Osteocyte (in vitro differentiated cells): ENCODE measurements at regions not wholly inside any gene's neighbourhood (a gene's known extent, or its start where the extent isn't known, plus 50 kb on each side); places are given as distances from the start of the nearest gene placed in this dataset.

Source experiments
- DNase-seq: peaks from one replicate; pipeline ENCODE4 v3.0.0; 2021; ENCODE audit warnings: mixed read lengths; ENCODE audit not compliant: unreplicated experiment; ENCODE audit errors: extremely low spot score
- H3K27ac Mint-ChIP-seq: one replicate; pipeline ENCODE4 v1.8.0; 2021; ENCODE audit warnings: mild to moderate bottlenecking, mixed read lengths; ENCODE audit not compliant: unreplicated experiment
- H3K27me3 Mint-ChIP-seq: one replicate; pipeline ENCODE4 v1.8.0; 2021; ENCODE audit warnings: mixed read lengths; ENCODE audit not compliant: unreplicated experiment
- H3K36me3 Mint-ChIP-seq: one replicate; pipeline ENCODE4 v1.8.0; 2021; ENCODE audit warnings: mixed read lengths; ENCODE audit not compliant: unreplicated experiment
- H3K4me1 Mint-ChIP-seq: one replicate; pipeline ENCODE4 v1.8.0; 2021; ENCODE audit warnings: mixed read lengths; ENCODE audit not compliant: unreplicated experiment
- H3K4me3 Mint-ChIP-seq: one replicate; pipeline ENCODE4 v1.8.0; 2021; ENCODE audit warnings: mild to moderate bottlenecking, moderate library complexity, mixed read lengths; ENCODE audit not compliant: unreplicated experiment
- H3K9me3 Mint-ChIP-seq: one replicate; pipeline ENCODE4 v1.8.0; 2021; ENCODE audit warnings: mixed read lengths; ENCODE audit not compliant: unreplicated experiment
- TF ChIP-seq, protein P1 (sequence below): fragments of 200-600 bp; sonication (generic); IDR thresholded peaks from 2 replicates; pipeline ENCODE4 v1.5.0; 2021; ENCODE audit warnings: antibody characterized with exemption, mild to moderate bottlenecking, moderate library complexity

DNA sequence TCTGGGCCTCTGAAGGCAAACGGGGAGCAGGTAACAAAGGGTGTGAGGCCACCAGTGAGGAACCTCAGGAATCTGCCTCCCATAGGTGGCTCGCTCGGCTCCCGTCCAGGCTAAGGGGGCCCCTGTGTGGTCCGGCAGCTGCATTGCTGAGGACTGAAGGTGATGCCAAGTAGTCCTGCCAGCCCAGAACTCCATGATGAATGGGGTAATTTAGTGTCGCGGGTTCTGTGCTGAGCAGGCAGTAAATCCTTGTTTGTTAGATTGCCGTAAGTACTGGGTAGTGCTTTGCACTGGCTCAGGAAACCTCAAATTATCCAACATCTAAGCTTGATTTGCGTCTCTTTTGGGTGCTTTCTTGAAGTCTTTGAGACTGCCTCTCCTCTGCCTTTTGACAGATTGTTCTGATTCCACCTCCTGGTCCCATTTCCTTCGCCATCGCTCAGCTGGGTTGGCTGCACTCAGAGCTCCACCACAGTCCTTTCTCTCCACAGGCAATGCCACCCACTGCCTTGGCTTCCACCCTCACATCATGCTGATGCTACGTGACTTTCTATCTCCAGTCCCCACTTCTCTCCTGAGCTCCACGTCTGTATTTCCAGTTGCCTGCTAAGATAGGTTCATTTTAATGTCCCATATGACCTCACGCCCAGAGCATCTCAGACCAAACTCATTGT lies 392.0 kb downstream of the FUT8 start:
- H3K4me1 Mint-ChIP-seq, result no peaks in the 10 kb centered on the region
- H3K27me3 Mint-ChIP-seq, result no peaks in the 10 kb centered on the region
- DNase-seq, result no peak
- no peaks in the 10 kb centered on the region for H3K36me3 Mint-ChIP-seq
- TF ChIP-seq, protein P1, sequence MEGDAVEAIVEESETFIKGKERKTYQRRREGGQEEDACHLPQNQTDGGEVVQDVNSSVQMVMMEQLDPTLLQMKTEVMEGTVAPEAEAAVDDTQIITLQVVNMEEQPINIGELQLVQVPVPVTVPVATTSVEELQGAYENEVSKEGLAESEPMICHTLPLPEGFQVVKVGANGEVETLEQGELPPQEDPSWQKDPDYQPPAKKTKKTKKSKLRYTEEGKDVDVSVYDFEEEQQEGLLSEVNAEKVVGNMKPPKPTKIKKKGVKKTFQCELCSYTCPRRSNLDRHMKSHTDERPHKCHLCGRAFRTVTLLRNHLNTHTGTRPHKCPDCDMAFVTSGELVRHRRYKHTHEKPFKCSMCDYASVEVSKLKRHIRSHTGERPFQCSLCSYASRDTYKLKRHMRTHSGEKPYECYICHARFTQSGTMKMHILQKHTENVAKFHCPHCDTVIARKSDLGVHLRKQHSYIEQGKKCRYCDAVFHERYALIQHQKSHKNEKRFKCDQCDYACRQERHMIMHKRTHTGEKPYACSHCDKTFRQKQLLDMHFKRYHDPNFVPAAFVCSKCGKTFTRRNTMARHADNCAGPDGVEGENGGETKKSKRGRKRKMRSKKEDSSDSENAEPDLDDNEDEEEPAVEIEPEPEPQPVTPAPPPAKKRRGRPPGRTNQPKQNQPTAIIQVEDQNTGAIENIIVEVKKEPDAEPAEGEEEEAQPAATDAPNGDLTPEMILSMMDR, result no peak
- no peak overlapping the region for H3K27ac Mint-ChIP-seq
- H3K4me3 Mint-ChIP-seq, result no peak overlapping the region
- no peaks in the 10 kb centered on the region for H3K9me3 Mint-ChIP-seq

DNA sequence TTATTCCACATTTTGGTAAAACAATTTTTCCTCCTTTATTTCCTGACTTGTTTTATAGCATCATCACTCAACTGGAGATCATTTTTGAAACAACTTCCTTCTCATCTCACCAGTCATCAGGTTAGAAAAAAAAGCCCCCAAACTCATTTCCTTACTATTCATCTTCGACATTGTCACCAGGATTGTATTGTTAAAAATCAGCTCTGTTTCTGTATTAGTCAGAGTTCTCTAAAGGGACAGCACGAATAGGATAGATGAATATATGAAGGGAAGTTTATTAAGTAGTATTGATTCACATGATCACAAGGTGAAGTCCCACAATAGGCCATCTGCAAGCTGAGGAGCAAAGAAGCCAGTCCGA lies 392.6 kb downstream of the FUT8 start:
- no peaks in the 10 kb centered on the region for H3K27me3 Mint-ChIP-seq
- no peaks in the 10 kb centered on the region for H3K36me3 Mint-ChIP-seq

DNA sequence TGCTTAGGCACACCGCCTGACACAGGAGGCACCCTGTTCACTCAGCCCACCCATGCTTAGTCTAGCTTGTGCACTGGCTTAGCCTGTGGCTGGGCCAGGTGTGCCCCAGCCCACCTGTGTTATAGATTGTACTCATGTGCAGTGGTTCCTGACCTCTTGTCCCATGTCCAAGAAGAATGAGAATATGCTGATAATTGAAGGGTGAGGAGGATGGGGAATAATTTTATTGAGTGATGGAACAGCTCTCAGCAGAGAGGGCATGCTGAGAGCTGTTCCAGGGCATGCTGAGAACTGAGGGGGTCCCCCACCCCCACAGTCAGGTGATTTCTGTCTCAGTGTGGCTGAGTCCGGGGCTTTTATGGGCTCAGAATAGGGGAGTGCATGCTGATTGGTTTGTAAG lies 395.9 kb downstream of the FUT8 start:
- no peaks in the 10 kb centered on the region for H3K4me1 Mint-ChIP-seq
- H3K27me3 Mint-ChIP-seq, result peaks cover 5% of the 10 kb centered on the region
- no peaks in the 10 kb centered on the region for H3K9me3 Mint-ChIP-seq
- no peak for DNase-seq
- no peak overlapping the region for H3K27ac Mint-ChIP-seq
- no peaks in the 10 kb centered on the region for H3K36me3 Mint-ChIP-seq
- H3K4me3 Mint-ChIP-seq, result no peak overlapping the region
- TF ChIP-seq, protein P1, result no peak

More for the DNA sequence above, 392.6 kb downstream of the FUT8 start:
- Mint-ChIP-seq H3K9me3 (no peaks in the 10 kb centered on the region), H3K27ac (no peak overlapping the region), H3K4me1 (no peaks in the 10 kb centered on the region), H3K4me3 (no peak overlapping the region)
- TF ChIP-seq, protein P1, result no peak
- DNase-seq, result no peak

DNA sequence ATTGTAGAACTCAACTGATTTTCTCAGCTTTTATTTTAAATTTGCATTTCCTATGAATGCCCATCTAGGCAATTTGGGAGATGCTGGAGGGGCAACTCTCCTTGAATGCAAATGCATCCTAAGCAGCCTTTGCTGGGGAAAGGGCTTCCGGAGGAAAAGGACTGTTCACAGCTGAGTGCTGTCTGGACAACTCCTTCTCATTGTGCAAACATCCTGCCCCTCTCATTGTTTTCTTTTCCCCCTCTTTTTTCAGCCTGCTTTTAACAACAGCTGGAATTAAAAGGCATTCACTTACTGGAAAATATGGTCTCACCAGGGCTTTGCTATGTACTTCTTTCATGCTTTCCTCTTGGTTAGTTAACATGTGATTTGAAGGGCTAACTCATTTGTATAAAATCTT lies 397.8 kb downstream of the FUT8 start:
- H3K4me3 Mint-ChIP-seq, result no peak overlapping the region
- H3K36me3 Mint-ChIP-seq, result no peaks in the 10 kb centered on the region
- TF ChIP-seq, protein P1, result no peak
- no peak overlapping the region for H3K27ac Mint-ChIP-seq
- H3K4me1 Mint-ChIP-seq, result no peaks in the 10 kb centered on the region
- H3K27me3 Mint-ChIP-seq, result peaks cover 5% of the 10 kb centered on the region
- H3K9me3 Mint-ChIP-seq, result no peaks in the 10 kb centered on the region
- no peak for DNase-seq

DNA sequence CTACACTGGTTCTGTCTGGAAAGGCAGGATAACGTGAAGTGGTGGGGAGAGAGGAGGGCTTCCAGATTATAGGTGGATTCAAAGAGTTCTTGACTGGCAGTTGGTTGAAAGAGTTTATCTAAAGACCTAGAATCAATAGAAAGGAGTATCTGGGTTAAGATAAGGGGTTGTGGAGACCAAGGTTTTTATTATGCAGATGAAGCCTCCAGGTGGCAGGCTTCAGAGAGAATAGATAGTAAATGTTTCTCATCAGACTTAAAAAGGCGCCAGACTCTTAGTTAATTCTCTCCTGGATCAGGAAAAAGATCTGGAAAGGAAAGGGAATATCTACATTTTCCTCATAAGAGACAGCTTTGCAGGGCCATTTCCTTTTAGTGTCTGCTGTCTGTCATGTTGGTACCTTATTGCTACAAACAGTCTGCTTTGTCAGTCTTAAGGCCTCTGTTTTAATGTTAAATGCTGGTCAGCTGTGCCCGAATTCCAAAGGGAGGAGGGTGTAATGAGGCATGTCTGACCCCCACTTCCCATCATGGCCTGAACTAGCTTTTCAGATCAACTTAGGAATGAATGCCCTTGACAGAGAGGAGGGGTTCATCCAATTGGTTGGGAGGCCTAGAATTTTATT lies 401.3 kb downstream of the FUT8 start:
- TF ChIP-seq, protein P1, result no peak
- Mint-ChIP-seq H3K9me3 (no peaks in the 10 kb centered on the region), H3K4me1 (no peaks in the 10 kb centered on the region), H3K36me3 (no peaks in the 10 kb centered on the region), H3K27me3 (peaks cover 5% of the 10 kb centered on the region), H3K27ac (no peak overlapping the region), H3K4me3 (no peak overlapping the region)
- DNase-seq, result no peak
